Skeletal muscle cell (primary cell): ENCODE measurements at regions not wholly inside any gene's neighbourhood (a gene's known extent, or its start where the extent isn't known, plus 50 kb on each side); places are given as distances from the start of the nearest gene placed in this dataset.
"Not testable (repeated sequence)": the region's sequence is repeated elsewhere in the genome, so short reads cannot be mapped to it uniquely, and the experiment has no call there.

Experiments
- DNase-seq: peaks from one replicate; pipeline ENCODE4 v3.0.0-alpha.2; 2010; ENCODE audit warnings: low read depth
- H3K4me3 ChIP-seq: 2 replicates; pipeline ENCODE4 v1.5.1; 2011; ENCODE audit warnings: low read depth, mild to moderate bottlenecking, control low read depth, low read length, moderate library complexity

- DNase-seq, result no peak
- no peak overlapping the region for H3K4me3 ChIP-seq
Measured at GRCh38 chr3:78183906-78184599, 1144.2 kb downstream of the ROBO2 start.

DNA sequence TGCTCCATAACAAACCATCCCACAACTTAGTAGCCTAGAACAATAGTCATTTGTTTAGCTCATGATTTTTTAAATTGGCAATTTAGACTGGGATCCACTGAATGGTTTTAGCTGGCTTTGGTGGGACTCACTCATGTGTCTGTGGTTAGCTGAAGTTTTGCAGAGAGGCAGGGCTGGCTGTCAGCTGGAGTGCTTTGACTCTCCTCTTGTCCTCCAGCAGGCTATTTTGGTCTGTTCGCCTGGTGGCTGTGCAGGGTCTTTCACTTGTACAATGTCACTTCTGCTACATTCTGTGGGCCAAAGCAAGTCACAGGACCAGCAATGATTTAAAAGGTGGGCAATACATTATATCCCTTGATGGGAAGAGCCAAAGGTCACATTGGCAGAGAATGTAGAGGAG lies 1146.5 kb downstream of the ROBO2 start:
- H3K4me3 ChIP-seq, result no peak overlapping the region
- DNase-seq, result no peak

DNA sequence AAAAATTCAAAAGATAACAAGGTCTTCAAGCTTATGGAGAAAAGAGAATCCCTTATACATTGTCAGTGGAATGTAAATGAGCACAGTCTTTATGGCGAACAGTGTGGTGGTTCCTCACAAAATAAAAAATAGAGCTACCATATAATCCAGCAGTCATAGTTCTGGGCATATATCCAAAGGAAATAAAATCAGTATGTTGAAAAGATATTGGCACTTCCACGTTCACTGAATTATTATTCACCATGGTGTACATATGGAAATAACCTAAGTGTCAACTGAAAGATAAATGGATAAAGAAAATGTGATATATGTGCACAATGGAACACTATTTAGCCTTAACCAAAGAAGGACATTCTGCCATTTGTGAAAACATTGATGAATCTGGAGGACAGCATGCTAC lies 1161.2 kb downstream of the ROBO2 start:
- peak; percentile 16 for DNase-seq
- no peak overlapping the region for H3K4me3 ChIP-seq

GRCh38 chr3:78204977-78205376 lies 1165.1 kb downstream of the ROBO2 start:
- DNase-seq, result peak; percentile 71
- no peak overlapping the region for H3K4me3 ChIP-seq

DNA sequence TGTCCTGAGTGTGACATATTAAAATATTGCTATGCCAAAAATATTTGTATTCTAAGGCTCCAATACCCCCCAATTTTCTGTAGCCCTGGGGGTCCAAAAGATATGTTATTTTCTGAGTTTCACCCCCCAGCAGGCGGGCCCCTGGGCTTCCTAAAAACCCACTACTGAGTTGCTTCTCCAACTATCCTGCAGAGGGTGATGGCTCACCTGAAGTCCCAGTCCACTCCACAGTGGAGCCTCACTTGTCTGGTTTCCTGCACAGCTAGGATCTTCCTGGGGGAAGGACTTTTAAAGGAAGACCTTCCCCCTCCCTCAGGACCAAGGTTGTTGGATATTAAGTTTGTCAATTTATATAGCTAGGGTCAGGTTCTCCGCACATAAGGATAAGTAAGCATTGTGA lies 1181.4 kb downstream of the ROBO2 start:
- DNase-seq, result no peak
- H3K4me3 ChIP-seq, result no peak overlapping the region

- H3K4me3 ChIP-seq, result no peak overlapping the region
- no peak for DNase-seq
Measured at GRCh38 chr3:78221796-78222195, 1181.9 kb downstream of the ROBO2 start.

- H3K4me3 ChIP-seq, result no peak overlapping the region
- DNase-seq, result no peak
Measured at GRCh38 chr3:78235841-78236240, 1195.9 kb downstream of the ROBO2 start.

DNA sequence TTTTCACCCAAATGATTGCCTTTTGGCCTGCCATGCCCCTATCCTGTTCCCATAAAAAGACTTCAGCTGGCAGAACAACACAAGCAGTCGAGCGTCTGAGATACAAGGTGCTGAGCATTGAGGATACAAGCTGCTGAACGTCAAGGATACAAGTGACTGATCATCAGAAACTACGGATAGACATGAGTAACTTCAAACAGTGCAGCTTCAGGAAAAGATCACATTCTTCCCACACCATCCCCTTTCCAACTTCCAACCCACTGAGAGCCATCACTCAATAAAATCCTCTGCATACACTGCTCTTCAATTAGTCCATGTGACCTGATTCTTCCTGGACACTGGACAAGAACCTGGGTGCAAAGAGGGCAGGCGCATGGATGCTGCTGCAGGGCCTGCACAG lies 1198.9 kb downstream of the ROBO2 start:
- no peak for DNase-seq

GRCh38 chr3:78242724-78243123 lies 1202.8 kb downstream of the ROBO2 start:
- no peak overlapping the region for H3K4me3 ChIP-seq
- DNase-seq, result no peak

More for the DNA sequence above, 1198.9 kb downstream of the ROBO2 start:
- no peak overlapping the region for H3K4me3 ChIP-seq

- no peak for DNase-seq
- no peak overlapping the region for H3K4me3 ChIP-seq
Measured at GRCh38 chr3:78244136-78244535, 1204.2 kb downstream of the ROBO2 start.

GRCh38 chr3:78249294-78249693 lies 1209.4 kb downstream of the ROBO2 start:
- DNase-seq, result no peak
- no peak overlapping the region for H3K4me3 ChIP-seq

DNA sequence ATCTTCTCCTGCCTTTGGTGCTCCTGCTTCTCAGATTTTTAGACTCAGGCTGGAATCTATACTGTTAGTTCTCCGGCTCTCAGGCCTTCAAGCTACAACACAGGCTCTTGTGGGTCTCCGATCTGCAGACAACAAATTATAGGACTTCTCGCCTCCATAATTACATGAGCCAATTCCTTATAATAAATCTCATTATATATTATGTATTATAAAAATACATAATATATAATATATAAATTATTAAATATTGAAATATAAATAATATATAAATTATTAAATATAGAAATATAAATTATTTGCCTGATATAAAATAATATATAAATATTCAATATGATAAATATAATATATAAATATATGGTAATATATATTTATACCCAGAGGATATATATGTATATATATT lies 1214.0 kb downstream of the ROBO2 start:
- no peak for DNase-seq
- no peak overlapping the region for H3K4me3 ChIP-seq

GRCh38 chr3:78255403-78255802 lies 1215.5 kb downstream of the ROBO2 start:
- DNase-seq, result peak; percentile 50
- H3K4me3 ChIP-seq, result no peak overlapping the region

DNA sequence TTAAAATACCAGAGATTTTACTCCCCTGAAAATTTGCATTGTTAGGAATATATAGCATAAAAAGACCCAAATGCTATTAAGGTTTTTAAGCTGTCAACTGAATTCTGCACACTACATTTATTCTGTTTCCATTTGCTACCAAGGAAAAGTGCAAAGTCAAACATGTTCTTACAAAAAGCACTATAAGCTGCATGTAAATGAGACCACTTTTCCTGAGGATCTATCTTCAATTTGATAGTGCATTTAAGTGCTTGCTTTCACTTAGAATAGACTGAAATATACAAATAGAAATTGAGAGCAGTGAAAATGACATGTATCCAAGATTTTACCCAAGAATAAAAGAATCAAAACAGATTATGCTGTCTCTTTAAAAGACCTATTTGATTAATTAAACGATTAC lies 1216.2 kb downstream of the ROBO2 start:
- no peak overlapping the region for H3K4me3 ChIP-seq
- DNase-seq, result no peak

- no peak overlapping the region for H3K4me3 ChIP-seq
- DNase-seq, result no peak
Measured at GRCh38 chr3:78257951-78258530, 1218.1 kb downstream of the ROBO2 start.

DNA sequence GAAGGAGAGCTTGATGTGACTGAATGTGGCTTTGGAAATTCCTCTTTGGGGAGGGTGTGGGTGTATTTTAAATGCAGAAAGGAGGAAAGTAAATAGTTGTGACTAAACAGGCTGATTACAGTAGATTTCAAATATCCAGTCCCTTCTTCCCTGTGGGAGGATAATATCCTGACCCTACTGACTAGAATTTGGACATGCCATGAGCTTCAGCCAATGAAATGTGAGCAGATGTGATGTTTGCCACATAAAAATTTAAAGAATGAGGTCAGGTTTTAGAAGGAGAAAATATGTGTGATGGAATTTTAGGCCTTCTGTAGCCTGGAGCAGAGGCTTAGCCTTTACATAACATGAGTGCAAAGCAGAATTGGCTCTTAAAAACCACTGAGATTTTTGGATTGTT lies 1218.9 kb downstream of the ROBO2 start:
- peak; percentile 45 for DNase-seq
- H3K4me3 ChIP-seq, result no peak overlapping the region

DNA sequence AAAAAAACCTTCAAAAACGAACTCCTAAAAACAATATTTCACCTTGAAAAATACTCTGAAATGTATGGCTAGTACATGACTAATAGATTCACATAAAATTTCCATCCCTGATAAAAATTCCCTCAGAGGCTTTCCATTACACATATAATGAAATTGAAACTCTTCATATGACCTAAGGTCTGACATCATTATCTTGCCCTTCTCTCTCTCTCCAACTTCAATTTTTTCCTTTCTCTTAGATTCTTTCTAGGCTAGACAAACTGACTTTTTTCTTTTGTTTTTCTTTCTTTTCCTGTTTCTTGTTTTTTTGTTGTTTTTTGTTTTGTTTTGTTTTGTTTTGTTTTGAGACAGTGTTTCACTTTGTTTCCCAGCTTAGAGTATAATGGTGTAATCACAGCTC lies 1220.5 kb downstream of the ROBO2 start:
- no peak for DNase-seq
- no peak overlapping the region for H3K4me3 ChIP-seq

- not testable (repeated sequence) for H3K4me3 ChIP-seq, DNase-seq
Measured at GRCh38 chr3:78266550-78266949, 1226.7 kb downstream of the ROBO2 start.

GRCh38 chr3:78267235-78267634 lies 1227.3 kb downstream of the ROBO2 start:
- DNase-seq, result no peak
- no peak overlapping the region for H3K4me3 ChIP-seq

DNA sequence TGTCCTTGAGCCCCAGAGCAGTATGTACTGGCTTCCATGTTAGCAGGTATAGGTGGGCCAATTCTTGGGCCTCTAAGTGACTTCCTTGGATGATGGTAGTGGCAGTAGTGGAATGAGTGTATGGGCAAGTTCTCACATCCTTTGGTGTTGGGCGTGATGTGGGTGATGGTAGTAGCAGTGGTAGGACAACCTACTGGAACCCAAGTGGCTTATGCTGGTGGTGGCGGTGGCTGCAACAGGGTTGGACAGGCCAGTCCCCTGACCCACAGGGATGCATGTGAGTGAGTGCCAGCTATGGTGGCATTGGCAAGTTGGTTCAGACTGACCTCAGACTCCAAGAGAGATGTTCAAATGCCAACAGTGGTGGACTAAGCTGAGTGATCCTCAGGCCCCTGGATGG lies 1228.2 kb downstream of the ROBO2 start:
- DNase-seq, result no peak
- no peak overlapping the region for H3K4me3 ChIP-seq
